HG03520 (cell line): ENCODE measurements at regions not wholly inside any gene's neighbourhood (a gene's known extent, or its start where the extent isn't known, plus 50 kb on each side); places are given as distances from the start of the nearest gene placed in this dataset.
"Not testable (repeated sequence)": the region's sequence is repeated elsewhere in the genome, so short reads cannot be mapped to it uniquely, and the experiment has no call there.

Experiments used
- ATAC-seq: cut with Tn5 transposase; IDR thresholded peaks from one replicate; pipeline ENCODE4 v1.9.1; 2021; ENCODE audit warnings: mild to moderate bottlenecking, moderate library complexity; ENCODE audit not compliant: unreplicated experiment

DNA sequence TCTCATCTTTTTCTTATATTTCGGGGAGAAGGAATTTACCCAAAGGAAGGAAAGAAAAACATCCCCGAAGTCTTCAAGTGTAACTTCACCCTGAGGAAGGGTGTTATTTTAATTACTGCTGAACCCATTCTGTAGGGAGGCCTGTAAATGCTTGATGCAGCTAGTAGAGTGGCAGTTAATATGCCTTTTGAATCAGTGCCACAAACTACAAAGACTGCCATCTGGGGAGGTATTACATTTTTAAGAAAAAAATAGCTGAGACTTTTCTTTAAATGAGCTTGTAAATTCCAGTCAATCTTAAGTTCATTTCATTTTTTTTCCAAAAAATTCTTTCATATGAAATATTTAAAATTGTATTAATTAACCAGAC is 233.1 kb upstream of the FERD3L start:
- ATAC-seq, result no peak

DNA sequence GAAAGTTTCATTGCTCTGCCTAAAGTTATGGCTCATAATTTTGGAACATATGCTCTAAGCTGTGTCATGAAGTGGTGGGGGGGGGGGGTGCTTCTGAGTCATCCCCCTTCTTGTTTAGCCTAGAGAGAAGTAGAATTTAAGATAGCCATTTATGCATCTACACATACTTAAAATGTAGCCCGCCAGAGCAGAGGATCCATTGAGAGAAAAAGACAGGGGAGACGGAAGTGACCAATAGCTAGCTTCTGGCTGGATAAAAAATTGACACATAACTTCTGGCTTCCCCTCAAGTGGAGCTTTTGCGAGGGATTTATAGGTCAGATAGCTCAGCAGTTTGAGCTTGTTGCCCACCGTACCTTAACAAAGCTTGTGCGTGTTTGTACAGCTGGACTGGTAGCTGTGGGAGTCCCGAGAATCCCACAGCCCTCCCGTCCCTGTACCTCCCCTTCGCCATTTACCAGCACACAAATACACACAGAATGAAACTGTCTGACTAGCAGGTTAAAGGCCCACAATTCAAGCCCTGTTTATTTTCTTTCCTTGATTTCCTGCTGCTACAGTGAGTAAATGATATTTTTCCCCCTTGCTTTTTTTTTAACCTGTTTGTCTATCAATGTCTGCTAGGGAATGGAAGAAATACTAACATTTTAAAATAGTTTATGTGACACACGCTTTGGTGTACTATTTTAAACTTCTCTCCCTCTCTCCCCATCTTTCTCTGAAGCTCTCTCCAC is 232.6 kb upstream of the FERD3L start:
- ATAC-seq, result no peak

- ATAC-seq, result no peak
These were observed 231.3 kb upstream of the FERD3L start for GRCh38 chr7:19376538-19376937.

DNA sequence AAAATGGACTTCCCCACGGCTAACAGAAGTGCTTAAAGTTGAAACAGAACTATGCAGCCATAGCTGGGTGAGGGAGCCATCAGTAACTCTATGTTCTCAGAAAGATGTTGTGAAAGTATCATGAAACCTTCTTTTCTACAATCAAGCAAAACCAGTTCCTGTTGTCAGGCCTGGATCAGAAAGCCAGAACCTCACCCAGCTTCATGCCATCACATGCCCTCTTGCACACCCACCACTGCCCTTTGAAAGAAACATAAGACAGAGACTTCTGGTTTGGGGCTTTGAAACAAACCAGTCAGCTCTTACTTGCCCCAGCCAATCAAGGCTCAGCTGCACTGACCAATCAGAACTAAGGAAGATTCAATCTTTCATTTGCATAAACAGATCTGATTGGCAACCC is 230.8 kb upstream of the FERD3L start:
- no peak for ATAC-seq

DNA sequence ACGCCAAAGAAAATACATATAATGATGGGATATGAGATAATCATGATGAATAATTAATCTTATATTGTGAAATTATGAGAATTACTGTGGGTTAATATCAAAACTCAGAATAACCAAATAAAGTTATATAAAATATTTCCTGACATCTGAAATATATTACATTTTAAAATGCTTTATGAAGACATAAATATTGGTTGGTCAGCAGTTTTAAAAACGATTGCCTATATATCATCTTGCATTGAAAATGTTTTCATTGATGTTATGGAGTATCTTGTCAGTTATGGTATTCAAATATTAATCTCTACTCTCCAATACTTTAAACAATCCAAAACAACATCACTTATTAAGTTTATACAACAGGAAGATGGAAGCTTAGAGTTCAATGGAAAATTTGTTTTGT is 228.1 kb upstream of the FERD3L start:
- no peak for ATAC-seq

DNA sequence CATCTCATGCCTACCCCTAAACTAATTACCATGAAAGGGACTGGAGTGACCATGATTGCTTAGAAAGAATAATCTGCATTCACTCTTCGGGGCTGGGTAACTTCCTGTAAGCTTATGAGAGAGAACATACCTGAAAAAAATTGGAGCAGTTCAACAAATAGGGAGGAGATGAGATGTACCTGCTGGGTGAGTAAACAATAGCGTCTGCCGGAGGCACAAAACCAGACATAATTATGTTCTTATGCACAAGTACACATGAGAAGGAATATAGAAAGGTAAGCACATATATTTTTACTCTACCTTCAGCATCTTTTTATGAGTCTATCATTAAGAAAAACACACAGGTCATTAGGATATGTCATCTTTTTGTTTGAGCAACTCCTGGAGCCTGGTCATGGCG is 224.6 kb upstream of the FERD3L start:
- ATAC-seq, result no peak

- no peak for ATAC-seq
These were observed 224.0 kb upstream of the FERD3L start for GRCh38 chr7:19369182-19369581.

- ATAC-seq, result no peak
These were observed 223.3 kb upstream of the FERD3L start for GRCh38 chr7:19368491-19368925.

GRCh38 chr7:19364950-19365349 is 219.7 kb upstream of the FERD3L start:
- no peak for ATAC-seq

GRCh38 chr7:19362099-19362498 is 216.9 kb upstream of the FERD3L start:
- no peak for ATAC-seq

DNA sequence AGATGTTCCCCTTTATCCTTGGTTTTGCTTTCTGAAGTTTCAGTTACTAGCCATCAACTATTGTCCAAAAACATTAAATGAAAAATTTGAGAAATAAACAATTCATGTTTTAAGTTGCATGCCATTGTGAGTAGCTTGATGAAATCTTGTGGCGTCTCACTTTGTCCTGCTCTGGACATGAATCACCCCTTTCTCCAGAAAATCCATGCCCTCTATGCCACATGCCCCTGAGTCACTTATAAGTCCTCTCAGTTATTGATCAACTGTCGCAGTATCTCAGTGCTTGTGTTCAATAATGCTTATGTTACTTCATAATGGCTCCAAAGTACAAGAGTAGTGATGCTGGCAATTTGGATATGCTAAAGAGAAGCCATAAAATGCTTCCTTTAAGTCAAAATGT is 208.0 kb upstream of the FERD3L start:
- no peak for ATAC-seq

DNA sequence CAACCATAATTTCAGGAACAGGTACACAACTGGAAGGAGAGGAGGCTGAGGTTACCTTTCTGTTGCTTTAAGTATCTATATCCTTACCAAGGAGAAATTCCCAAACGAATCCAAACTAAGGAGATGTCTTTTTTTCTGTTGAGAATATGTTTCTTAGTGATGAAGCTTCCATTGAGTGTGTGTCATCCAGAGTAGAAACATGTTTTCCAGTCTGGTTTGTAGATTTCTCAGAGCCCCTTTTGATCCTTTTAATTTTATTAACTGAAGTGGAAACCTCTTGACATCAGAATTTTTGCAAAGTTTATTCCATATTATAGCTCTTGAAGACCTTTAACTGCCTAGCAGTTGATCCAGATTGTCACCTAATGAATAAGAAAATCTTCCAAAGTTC is 207.1 kb upstream of the FERD3L start:
- no peak for ATAC-seq

- ATAC-seq, result no peak
These were observed 206.4 kb upstream of the FERD3L start for GRCh38 chr7:19351341-19352304.

GRCh38 chr7:19339512-19339911 is 194.3 kb upstream of the FERD3L start:
- no peak for ATAC-seq

DNA sequence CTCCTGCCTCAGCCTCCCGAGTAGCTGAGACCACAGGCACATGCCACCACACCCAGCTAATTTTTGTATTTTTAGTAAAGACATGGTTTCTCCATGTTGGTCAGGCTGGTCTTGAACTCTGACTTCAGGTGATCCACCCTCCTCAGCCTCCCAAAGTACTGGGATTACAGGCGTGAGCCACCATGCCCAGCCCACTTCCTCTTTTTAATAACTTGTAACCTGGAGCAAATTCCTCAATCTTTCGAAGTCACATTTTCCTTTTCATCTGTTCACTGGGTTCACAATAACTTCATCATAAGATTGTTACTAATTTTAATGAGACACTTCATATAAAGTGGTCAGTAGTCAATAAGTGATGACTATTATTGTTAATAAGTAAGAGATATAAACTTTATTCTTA is 193.3 kb upstream of the FERD3L start:
- not testable (repeated sequence) for ATAC-seq

DNA sequence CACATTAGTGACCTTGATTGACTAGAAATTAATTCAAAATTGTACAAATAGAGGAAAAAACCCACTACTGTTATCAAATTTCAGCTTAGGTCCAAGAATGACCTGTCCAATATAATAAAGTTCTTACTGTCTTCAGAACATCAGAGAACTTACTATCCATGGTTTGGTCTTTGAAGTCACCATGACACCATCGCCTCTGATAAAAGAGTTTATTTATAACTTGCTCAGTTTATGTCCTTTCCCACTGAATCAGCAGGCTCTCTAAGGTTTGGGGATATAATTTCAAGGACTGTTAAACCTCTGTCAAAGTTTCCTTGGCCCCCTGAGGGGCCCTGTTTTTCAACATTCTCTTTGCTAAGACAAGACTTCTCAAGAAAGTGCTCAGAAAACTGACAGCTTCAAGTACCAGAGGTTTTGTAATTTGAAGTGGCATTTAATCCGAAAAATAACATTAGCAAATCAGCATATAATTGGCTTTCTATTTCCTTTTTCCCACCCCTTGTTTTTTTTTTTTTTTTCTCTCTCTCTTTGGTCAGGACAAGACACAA is 191.7 kb upstream of the FERD3L start:
- ATAC-seq, result no peak

DNA sequence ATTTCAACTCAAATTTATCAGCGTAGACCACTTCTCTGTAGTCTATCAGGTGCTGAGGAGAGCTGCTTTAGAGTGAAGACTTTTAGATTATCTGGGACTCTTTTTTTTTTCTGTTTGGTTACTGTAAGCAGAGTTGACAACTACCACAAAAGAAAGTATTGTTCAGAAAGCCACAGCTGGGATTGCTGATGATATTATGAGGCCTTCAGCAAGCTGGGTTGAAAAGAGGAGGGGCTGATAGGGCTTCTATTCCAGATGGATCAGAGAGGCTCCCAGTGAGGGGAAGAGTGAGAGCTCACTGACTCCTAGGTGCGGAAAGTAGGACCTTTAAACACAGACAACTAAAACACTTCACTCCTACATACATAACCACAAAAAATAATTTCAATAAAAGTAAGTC is 188.5 kb upstream of the FERD3L start:
- no peak for ATAC-seq

DNA sequence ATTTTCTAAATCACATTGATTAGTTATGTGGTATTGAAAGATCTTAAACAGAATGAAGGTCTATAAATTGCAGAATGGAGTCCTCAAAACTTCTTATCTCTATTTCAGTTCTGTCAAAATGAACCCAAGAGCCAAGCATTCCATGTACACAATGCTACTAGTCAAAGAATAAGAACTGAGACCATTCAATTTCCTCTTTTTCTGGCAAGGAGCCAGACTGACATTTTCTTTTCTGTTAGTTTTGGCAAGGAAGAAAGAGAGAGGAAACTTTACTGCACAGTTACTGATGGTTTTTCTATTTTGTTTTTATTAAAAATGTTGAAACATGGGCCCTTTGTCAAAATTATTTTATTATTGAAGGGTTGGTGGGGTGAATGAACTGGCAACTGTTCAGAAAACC is 181.8 kb upstream of the FERD3L start:
- no peak for ATAC-seq

- no peak for ATAC-seq
These were observed 176.8 kb upstream of the FERD3L start for GRCh38 chr7:19322002-19322401.

GRCh38 chr7:19318287-19318686 is 173.1 kb upstream of the FERD3L start:
- no peak for ATAC-seq

DNA sequence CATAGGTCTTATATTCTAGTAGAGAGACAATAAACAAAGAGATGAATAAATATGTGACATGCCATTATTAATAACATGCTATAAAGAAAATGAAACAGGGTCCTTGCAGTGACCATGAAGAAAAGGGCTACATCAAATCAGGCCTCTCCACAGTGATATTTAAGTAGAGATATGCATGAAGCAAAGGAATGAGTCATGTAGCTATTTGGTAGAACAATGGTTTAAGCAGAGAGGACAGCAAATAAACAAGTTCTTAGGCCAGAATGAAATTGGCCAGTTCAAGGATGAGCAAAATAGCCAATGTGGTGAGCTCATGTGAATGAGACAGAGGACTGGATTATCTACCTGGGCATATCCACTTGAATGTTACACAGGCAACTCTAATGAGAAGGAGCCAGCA is 172.2 kb upstream of the FERD3L start:
- no peak for ATAC-seq

DNA sequence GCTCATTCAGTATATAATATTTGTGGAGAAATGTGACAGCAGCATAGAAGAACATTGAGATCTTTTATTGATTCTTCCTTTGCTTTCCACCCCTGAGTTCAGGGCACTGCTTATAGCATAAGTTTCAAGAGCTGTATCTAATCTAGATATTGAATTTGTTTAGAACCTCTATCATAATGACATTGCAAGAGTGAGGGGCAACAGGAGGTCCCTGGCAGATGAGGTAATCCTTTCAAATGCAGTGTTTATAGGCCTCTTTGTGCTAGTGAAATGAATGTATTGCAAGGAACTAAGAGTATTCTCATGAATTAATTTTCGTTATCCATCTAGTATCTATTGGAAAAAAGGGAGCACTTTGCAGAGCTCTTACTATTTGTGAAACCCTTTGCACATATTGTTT is 167.2 kb upstream of the FERD3L start:
- no peak for ATAC-seq
